Stimulated activated CD8-positive, alpha-beta memory T cell treated with anti-CD3 and anti-CD28 coated beads, Interleukin-4, amount 100 ng/mL, for 48 hours (primary cell): ENCODE measurements at regions not wholly inside any gene's neighbourhood (a gene's known extent, or its start where the extent isn't known, plus 50 kb on each side); places are given as distances from the start of the nearest gene placed in this dataset.
"Not testable (repeated sequence)": the region's sequence is repeated elsewhere in the genome, so short reads cannot be mapped to it uniquely, and the experiment has no call there.

Source experiments
- DNase-seq: peaks from one replicate; pipeline ENCODE4 v3.0.0-alpha.2; 2020

DNA sequence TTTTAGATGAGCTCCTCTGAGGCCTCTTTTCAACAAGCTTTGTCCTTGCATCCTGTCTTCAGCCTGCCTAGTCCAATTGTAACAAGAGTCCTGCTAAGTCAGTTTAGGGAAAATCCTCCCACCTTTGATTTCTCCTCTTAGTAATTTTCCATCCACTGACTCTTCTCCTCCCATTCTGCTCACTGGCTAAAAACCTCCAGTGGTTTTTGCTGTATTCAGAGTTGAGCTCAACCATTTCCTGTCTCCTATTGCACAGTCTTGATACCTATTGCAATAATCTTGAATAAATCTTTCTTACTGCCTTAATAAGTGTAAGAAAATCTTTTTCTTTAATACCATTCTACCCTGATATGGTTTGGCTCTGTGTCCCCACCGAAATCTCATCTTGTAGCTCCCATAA is 117.8 kb upstream of the ENPP6 start:
- DNase-seq: no peak

DNA sequence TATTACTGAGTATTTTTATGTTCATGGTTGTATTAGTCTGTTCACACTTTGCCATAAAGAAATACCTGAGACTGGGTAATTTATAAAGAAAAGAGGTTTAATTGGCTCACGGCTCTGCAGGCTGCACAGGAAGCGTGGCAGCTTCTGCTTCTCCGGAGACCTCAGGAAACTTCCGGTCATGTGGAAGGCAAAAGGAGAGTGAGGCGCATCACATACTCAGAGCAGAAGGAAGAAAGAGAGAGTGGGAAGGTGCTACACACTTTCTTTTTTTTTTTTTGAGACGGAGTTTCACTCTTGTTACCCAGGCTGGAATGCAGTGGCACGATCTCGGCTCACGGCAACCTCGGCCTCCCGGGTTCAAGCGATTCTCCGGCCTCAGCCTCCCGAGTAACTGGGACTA is 115.8 kb upstream of the ENPP6 start:
- not testable (repeated sequence) for DNase-seq

- no peak for DNase-seq
These were observed 113.8 kb upstream of the ENPP6 start for GRCh38 chr4:184331268-184331995.

DNA sequence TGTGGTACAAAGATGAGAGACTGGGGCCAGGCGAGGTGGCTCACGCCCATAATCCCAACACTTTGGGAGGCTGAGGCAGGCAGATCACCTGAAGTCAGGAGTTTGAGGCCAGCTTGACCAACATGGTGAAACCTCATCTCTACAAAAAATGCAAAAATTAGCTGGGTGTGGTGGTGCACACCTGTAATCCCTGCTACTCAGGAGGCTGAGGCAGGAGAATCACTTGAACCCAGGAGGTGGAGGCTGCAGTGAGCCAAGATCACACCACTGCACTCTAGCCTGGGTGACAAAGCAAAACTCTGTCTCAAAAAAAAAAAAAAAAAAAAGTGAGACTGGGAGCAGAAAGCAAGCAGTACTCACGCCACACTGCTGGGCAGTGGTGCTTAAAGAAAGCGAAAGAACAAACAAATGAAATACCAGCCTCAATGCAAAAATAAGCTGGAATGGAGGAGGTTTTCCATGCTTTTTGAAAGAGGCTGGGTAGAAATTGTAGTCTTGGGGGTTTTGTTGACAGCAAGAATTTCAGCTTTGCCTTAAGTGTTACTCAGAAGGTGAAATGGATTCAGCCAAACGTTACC is 112.9 kb upstream of the ENPP6 start:
- not testable (repeated sequence) for DNase-seq

- DNase-seq: peak; percentile 47
These were observed 112.2 kb upstream of the ENPP6 start for GRCh38 chr4:184329659-184330400.

DNA sequence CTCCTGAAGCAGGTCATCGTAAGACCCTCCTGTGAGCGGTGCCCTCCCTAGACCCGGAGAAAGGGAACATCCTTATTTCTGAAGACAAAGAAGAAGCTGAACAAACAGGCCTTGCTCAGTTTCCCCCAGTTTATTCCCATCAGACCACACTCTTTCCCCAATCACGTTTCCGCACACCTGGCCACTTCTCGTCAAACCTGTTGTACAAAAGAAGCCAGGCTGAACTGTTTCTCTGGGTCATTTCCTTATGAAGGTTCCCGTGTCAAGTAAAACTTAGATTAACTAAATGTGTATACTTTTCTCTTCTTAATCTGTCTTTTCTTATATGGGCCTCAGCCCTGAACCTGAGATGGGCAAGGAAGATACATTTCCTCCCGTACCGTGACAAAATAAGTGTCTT is 111.6 kb upstream of the ENPP6 start:
- no peak for DNase-seq

GRCh38 chr4:184328022-184328736 is 110.5 kb upstream of the ENPP6 start:
- no peak for DNase-seq

GRCh38 chr4:184324939-184325477 is 107.3 kb upstream of the ENPP6 start:
- DNase-seq: no peak

DNA sequence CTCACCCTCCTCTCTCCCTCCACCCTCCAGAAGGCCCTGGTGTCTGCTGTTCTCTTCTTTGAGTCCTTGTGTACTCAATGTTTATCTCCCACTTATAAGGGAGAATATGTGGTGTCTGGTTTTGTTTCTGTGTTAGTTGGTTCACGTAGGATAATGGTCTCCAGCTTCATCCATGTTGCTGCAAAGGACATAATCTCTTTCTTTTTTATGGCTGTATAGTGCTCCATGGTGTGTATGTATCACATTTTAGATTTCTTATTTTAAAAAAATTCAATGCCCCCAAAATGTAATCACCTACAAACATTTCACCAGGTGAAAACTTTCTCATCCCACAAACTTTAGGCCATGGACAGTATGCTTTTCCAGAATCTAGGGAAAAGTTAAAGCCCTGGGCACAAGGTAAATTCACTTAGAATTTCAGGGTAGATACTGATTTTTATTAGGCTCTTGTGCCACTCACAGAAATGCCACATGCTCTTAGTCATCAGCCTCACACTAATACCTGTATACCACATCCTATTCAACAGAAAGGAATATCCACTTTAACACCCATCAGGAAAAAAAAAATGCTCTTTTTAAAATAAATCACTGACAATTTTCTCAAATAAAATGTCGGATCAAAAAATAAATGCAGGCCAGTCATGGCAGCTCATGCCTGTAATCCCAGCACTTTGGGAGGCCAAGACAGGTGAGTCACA is 104.8 kb upstream of the ENPP6 start:
- no peak for DNase-seq

GRCh38 chr4:184320631-184321030 is 103.0 kb upstream of the ENPP6 start:
- no peak for DNase-seq

GRCh38 chr4:184318852-184319251 is 101.2 kb upstream of the ENPP6 start:
- DNase-seq: no peak

- no peak for DNase-seq
These were observed 99.7 kb upstream of the ENPP6 start for GRCh38 chr4:184317234-184317918.

- no peak for DNase-seq
These were observed 99.1 kb upstream of the ENPP6 start for GRCh38 chr4:184316821-184317220.

- DNase-seq: no peak
These were observed 98.1 kb upstream of the ENPP6 start for GRCh38 chr4:184315675-184316359.

GRCh38 chr4:184313702-184314659 is 96.3 kb upstream of the ENPP6 start:
- no peak for DNase-seq

GRCh38 chr4:184313058-184313581 is 95.4 kb upstream of the ENPP6 start:
- no peak for DNase-seq

- no peak for DNase-seq
These were observed 94.5 kb upstream of the ENPP6 start for GRCh38 chr4:184312126-184312525.

GRCh38 chr4:184310881-184311709 is 93.4 kb upstream of the ENPP6 start:
- no peak for DNase-seq

DNA sequence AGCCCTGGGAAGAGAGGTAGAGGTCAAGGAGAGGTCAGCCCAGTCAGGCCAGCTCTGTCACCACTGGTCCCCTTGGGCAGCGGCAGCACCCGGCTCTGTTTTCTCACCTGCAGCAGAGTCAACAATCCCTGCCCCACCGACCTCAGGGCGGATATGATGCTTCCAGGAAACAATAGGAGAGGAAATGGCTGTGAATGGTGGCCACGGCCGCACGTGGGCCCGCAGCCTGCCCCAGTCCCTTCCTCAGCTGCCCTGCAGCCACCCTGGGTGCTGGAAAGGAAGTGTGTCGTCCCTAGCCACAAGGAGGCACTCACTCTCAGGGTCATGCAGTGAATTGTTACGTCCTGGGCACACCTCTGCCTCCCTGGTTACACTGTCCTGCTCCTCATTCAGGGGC is 92.5 kb upstream of the ENPP6 start:
- peak; percentile 61 for DNase-seq
